Rectal smooth muscle tissue (tissue), 1 donor: ENCODE measurements at regions not wholly inside any gene's neighbourhood (a gene's known extent, or its start where the extent isn't known, plus 50 kb on each side); places are given as distances from the start of the nearest gene placed in this dataset.
A peak's percentile ranks its signal among the peaks of the same experiment; 100 is the strongest.

Source experiments
- H3K27ac ChIP-seq: one replicate; pipeline ENCODE4 v1.7.0; 2013; ENCODE audit warnings: low read depth, low read length, inconsistent platforms
- H3K27me3 ChIP-seq: one replicate; pipeline ENCODE4 v1.7.0; 2013; ENCODE audit warnings: low read length; ENCODE audit not compliant: control insufficient read depth, insufficient read depth
- H3K36me3 ChIP-seq: one replicate; pipeline ENCODE4 v1.7.0; 2013; ENCODE audit warnings: low read length; ENCODE audit not compliant: control insufficient read depth, insufficient read depth
- H3K4me1 ChIP-seq: one replicate; pipeline ENCODE4 v1.7.0; 2013; ENCODE audit warnings: low read length; ENCODE audit not compliant: control insufficient read depth, insufficient read depth
- H3K4me3 ChIP-seq: one replicate; pipeline ENCODE4 v1.7.0; 2013; ENCODE audit warnings: low read length
- H3K9ac ChIP-seq: one replicate; pipeline ENCODE4 v1.7.0; 2013; ENCODE audit warnings: low read length

DNA sequence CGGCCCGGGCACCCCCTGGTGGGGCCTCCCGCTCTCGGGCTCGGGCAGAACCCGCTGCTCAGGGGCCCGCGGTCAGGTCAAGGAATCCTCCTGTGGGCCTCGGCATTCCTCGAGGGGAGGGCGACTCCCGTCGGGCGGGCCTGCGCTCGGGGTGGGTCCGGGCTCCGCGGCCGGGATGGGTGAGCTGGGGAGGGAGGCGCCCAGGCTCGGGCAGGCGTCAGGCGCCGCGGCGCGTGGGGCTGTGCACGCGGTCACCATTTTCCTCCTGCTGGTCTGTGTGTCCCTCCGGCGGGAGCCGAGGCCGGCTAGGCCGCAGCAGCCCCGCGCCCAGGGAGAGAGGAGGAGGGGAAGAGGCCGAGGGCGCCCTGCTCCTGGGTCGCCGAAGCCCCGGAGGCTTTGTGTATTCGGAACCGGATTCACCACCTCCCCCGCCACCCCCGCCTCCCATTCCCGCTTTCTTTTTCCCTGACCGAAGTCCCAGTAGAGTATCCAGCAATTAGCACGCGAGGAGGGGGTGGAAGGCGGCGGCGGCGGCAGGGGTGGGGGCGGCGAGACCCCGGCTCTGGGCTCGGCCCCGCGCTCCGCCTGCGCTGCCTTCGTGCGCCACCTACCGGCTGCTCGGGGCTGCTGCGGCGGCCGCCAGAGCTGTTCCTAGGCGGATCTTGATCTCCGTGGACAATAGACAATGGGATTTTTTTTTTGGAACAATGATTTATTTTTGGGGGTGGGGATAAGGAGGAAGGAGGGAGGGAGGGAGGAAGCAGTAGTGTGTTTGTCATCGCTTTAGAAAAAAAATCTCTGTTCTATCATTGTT lies 99.0 kb upstream of the MAML3 start:
- no peaks in the 10 kb centered on the region for H3K36me3 ChIP-seq
- H3K27ac ChIP-seq, result peak overlapping the region; percentile 87
- H3K4me3 ChIP-seq, result peak overlapping the region; percentile 75
- peak overlapping the region; percentile 38 for H3K9ac ChIP-seq
- H3K4me1 ChIP-seq, result peaks cover 22% of the 10 kb centered on the region
- H3K27me3 ChIP-seq, result no peaks in the 10 kb centered on the region

DNA sequence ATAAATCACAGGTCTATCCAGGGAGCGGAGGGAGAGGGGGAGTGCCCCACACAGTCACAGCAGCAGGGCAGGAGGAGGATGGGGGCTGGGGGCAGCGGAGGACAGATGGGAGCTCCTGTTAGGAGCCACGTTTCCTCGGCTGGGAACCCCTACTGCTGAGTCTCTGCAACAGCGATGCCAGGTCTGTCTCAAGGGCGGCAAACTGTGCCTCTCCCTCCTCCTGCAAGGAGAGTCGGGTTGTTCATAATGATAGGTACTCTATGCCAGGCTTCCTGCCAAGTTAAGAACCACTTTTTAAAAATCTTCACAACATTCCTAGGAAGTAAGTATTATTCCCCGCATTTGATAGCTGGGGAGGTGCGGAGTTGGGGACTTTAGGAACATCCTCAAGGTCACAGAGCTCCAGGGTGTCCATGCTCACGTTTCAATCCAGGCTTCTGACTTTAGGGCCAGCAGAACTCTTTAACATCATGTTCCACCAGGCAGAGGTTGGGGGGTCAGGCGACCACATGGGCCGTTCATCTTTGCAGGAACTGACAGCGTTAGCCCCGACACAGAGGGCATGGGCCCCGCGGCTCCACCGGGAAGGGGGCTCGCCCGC lies 98.3 kb upstream of the MAML3 start:
- H3K27ac ChIP-seq, result peak overlapping the region; percentile 87
- peak overlapping the region; percentile 75 for H3K4me3 ChIP-seq
- H3K36me3 ChIP-seq, result no peaks in the 10 kb centered on the region
- H3K9ac ChIP-seq, result no peak overlapping the region
- peaks cover 15% of the 10 kb centered on the region for H3K4me1 ChIP-seq
- no peaks in the 10 kb centered on the region for H3K27me3 ChIP-seq

DNA sequence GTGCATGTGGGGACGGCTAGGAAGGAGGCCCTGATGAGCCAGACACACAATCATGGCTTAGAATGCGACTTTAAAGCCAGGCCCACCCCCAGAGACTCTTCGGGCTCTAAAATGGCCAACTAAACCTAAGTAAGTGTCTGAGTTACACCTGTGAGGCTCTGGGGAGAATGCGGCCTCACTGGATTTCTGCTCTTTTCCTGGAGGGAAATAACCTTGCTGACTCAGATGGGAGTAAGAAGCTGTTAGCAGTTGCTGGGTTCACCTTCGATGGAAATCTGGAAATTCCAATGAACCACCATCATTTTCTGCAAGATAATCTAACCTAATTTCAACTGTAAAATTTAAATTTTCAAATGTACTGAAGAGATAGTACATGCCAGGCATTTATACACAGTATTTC lies 97.6 kb upstream of the MAML3 start:
- Histone ChIP-seq H3K27ac (peak overlapping the region; percentile 87), H3K36me3 (no peaks in the 10 kb centered on the region), H3K9ac (no peak overlapping the region), H3K4me3 (no peak overlapping the region), H3K4me1 (peaks cover 13% of the 10 kb centered on the region), H3K27me3 (no peaks in the 10 kb centered on the region)

DNA sequence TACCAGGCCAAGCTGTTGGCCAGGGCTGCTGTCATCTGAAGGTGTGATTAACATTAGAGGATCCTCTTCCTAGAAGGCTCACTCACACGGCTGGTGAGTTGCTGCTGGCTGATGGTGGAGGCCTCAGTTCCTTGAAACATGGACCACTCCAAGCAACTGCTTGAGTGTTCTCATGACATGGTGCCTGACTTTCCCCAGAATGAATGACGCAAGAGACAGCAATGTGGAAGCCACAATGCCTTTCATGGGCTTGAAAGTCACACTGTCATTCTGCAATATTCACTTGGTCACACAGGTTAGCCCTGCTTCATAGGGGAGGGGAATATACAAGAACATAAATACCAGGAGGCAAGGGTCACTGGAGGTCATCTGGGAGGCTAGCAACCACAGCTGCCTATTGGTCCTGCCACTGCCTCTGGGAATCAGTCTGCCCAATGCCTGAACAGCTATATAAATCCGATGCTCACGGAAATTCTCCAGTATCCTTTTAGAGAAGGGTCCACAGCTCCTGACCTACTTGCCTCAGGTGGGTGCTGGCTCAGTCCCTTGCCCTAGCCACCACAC lies 97.1 kb upstream of the MAML3 start:
- H3K9ac ChIP-seq, result no peak overlapping the region
- H3K36me3 ChIP-seq, result no peaks in the 10 kb centered on the region
- H3K27ac ChIP-seq, result no peak overlapping the region
- H3K4me3 ChIP-seq, result no peak overlapping the region
- peaks cover 13% of the 10 kb centered on the region for H3K4me1 ChIP-seq
- H3K27me3 ChIP-seq, result no peaks in the 10 kb centered on the region

DNA sequence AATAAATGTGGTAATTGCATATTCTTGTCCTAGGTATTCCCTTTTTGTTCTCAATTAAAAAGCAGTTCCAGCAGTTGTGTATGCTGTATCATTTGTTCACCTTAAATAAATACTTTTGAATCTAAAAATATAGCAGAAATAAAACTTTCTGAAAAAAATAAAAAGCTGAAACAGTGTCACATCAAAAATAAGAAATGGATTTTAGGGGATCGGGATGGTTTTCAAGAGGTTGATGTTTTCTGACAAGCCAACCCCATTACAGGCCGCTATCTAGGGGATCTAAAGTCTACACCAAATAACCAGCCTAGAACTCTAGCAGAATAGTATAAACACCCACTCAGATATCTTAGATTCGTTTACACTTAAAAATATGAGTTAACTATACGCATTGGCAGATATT lies 95.4 kb upstream of the MAML3 start:
- H3K4me1 ChIP-seq, result peaks cover 13% of the 10 kb centered on the region

DNA sequence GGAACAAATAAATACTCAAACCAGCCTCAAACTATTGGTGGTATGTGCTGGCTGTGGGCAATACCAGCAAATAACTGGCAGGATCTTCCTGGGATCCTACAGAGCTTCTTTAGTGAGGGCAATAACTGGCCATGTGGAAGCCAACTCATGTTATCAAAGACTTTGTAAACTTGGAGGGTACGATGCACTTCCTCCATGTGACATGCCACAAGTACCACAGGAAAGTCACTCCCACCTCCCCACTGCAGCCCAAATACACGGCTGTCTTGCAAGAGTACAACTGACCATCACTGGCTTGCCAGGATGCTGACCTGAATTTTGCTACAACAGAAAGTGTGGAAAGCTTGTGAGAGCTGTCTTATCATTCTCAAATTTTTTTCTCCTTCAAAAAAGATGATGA lies 93.3 kb upstream of the MAML3 start:
- Histone ChIP-seq H3K27ac (no peak overlapping the region), H3K27me3 (no peaks in the 10 kb centered on the region), H3K36me3 (no peaks in the 10 kb centered on the region), H3K9ac (no peak overlapping the region), H3K4me1 (peaks cover 21% of the 10 kb centered on the region), H3K4me3 (no peak overlapping the region)

More for the DNA sequence above, 95.4 kb upstream of the MAML3 start:
- Histone ChIP-seq H3K27me3 (no peaks in the 10 kb centered on the region), H3K36me3 (no peaks in the 10 kb centered on the region), H3K4me3 (no peak overlapping the region), H3K27ac (no peak overlapping the region), H3K9ac (no peak overlapping the region)

DNA sequence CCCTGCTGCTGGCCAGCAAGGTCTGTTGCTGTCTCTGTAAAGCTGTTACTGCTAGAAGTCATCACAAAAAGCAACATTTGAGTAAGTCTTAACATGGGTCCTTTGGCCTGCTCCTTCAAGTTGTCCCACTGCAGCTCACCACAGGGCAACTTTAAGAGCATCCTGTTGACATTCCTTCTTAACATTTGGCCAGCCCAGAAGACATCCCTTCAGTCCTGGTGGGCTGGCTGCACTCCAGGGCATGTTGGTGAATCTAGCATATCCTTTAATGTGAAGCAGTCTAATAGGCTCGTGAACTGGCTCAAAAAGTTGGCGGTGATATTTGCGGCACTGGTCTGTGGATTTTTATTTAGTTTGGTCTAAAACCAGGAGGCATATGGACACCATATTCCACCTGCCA lies 92.2 kb upstream of the MAML3 start:
- Histone ChIP-seq H3K4me3 (no peak overlapping the region), H3K27ac (no peak overlapping the region), H3K36me3 (no peaks in the 10 kb centered on the region), H3K4me1 (peaks cover 17% of the 10 kb centered on the region), H3K27me3 (no peaks in the 10 kb centered on the region), H3K9ac (no peak overlapping the region)

DNA sequence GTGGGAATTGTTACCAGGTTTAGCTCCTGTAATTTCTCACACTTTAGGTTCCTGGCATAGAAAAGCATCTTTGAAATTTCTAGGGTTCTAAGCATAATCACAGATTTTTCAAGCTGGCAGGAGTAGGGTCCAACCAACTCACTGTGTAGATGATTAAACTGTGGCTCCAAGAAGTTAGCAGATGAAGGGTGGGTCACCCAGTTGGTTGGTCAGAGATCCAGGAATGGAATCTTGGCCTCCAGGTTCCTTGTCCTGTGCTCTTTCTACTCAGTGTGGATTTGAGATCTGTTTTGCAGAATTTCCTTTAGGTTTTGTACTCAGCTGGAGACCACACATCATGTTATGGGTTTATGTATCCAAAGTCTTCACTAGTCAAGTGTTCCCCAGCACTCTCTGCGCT lies 90.3 kb upstream of the MAML3 start:
- Histone ChIP-seq H3K36me3 (no peaks in the 10 kb centered on the region), H3K4me1 (peaks cover 17% of the 10 kb centered on the region), H3K9ac (no peak overlapping the region), H3K27ac (no peak overlapping the region), H3K27me3 (no peaks in the 10 kb centered on the region), H3K4me3 (no peak overlapping the region)

DNA sequence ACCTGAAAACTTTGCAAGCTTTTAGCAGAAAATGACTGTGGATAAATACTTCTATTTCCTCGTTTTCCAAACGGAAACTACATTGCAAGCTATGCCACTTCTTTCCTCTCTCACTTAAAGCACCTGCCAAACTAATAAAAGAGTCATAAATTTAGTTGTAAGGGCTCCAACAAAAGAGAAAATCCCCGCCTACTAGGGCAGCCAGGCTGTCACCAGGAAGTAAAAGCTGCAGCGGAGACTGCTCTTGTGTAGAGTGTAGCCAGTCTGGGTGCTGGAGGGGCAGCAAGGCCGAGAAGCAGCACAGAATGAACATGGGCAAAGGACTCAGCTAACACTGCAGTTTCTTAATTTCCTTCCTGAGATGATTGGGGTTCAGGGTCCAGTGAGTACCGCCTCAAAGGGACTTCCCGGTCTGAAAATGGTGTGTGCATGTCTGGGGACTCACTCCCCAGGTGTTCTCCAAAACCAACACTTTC lies 89.3 kb upstream of the MAML3 start:
- Histone ChIP-seq H3K36me3 (no peaks in the 10 kb centered on the region), H3K27ac (peak overlapping the region; percentile 62), H3K9ac (no peak overlapping the region), H3K27me3 (no peaks in the 10 kb centered on the region), H3K4me3 (peak overlapping the region; percentile 30), H3K4me1 (peaks cover 23% of the 10 kb centered on the region)

DNA sequence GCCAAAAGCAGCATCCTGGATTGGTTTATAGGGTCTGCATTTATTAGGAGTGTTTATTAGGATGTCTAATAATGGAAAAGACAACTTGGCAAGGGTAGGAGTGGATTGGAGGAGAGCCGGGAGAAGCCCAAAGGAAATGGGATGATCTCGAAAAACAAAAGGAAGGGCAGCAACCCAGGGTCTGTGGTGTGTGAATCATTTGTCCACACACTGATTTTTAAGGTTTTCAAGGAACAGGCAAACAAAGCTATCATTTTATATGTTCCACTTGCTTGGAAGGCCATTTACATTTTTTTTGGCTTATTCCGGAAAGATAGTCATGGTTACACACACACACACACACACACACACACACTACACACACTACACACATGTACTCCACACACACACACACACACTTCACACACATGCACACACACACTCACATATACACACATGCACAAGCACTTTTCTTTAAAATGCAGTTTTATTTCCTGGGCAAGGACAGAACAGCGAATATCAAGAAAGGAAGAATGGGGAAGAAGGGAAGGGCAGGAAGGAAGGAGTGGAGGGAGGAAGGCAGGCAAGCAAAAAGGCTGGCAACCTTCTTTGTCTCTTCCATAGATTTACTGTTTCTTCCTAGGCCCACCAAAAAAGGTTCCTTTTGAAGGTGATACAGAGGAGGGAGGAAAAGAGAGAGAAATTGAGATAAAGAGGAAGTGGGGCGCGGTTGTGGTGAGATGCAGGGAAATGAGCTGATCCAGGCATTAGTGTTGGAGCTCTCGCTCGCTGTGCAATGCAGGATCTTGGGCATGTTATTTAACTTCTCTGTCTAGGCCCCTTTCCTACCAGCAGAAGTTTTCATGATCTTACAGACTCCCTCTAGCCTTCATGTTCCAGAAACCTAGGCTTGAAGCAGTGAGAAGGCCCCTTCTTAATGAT lies 88.6 kb upstream of the MAML3 start:
- peak overlapping the region; percentile 30 for H3K4me3 ChIP-seq
- H3K27me3 ChIP-seq, result no peaks in the 10 kb centered on the region
- peak overlapping the region; percentile 62 for H3K27ac ChIP-seq
- peaks cover 30% of the 10 kb centered on the region for H3K4me1 ChIP-seq
- H3K9ac ChIP-seq, result no peak overlapping the region
- H3K36me3 ChIP-seq, result no peaks in the 10 kb centered on the region

DNA sequence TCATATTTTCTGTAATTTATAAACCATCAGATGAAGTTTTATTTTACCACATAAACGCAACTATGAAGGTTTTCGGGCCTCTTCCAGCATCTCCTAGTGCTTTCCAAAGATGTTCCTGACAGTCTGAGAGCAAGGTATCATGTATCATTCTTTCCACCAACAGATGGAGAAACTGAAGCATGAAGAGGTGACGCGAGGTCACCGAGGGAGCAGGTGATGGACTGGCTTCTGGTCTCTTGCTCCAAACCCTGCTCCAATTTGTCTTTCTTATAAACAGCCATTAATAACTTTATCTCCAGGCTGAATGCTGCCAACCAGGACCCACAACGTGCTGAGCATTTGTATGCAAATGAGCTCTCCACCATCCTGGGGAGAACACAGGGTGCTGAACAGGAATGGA lies 86.3 kb upstream of the MAML3 start:
- H3K36me3 ChIP-seq, result no peaks in the 10 kb centered on the region
- H3K4me1 ChIP-seq, result peaks cover 41% of the 10 kb centered on the region
- no peak overlapping the region for H3K4me3 ChIP-seq
- H3K27me3 ChIP-seq, result no peaks in the 10 kb centered on the region
- no peak overlapping the region for H3K9ac ChIP-seq
- no peak overlapping the region for H3K27ac ChIP-seq

DNA sequence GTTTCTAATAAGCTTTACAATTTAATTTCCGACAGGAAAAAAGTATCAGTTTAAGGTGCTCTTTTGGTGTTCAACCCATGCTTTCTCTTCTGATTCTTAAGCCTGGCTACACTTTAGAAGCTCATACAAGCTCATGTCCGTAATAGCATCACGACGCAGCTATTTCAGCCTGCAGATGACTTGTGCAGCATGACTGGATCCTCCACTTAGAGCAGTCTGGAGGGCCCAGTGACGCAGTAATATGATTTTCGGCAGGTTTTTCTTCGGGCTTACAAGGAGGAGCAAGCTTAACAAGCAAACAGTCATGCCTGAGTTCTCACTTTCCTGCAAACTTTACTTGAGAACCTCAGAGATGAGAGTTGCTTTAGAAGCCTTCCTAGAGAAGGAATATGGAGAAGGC lies 85.3 kb upstream of the MAML3 start:
- Histone ChIP-seq H3K4me3 (no peak overlapping the region), H3K27ac (peak overlapping the region; percentile 94)

More for the DNA sequence above, 85.3 kb upstream of the MAML3 start:
- no peaks in the 10 kb centered on the region for H3K36me3 ChIP-seq
- peaks cover 41% of the 10 kb centered on the region for H3K4me1 ChIP-seq
- no peaks in the 10 kb centered on the region for H3K27me3 ChIP-seq
- H3K9ac ChIP-seq, result no peak overlapping the region
